NAMALWA (cell line): ENCODE measurements at regions not wholly inside any gene's neighbourhood (a gene's known extent, or its start where the extent isn't known, plus 50 kb on each side); places are given as distances from the start of the nearest gene placed in this dataset.
A peak's percentile ranks its signal among the peaks of the same experiment; 100 is the strongest.
"Not testable (repeated sequence)": the region's sequence is repeated elsewhere in the genome, so short reads cannot be mapped to it uniquely, and the experiment has no call there.

Source experiments
- DNase-seq: peaks from one replicate; pipeline ENCODE4 v3.0.0-alpha.2; 2015; ENCODE audit warnings: low spot score

DNA sequence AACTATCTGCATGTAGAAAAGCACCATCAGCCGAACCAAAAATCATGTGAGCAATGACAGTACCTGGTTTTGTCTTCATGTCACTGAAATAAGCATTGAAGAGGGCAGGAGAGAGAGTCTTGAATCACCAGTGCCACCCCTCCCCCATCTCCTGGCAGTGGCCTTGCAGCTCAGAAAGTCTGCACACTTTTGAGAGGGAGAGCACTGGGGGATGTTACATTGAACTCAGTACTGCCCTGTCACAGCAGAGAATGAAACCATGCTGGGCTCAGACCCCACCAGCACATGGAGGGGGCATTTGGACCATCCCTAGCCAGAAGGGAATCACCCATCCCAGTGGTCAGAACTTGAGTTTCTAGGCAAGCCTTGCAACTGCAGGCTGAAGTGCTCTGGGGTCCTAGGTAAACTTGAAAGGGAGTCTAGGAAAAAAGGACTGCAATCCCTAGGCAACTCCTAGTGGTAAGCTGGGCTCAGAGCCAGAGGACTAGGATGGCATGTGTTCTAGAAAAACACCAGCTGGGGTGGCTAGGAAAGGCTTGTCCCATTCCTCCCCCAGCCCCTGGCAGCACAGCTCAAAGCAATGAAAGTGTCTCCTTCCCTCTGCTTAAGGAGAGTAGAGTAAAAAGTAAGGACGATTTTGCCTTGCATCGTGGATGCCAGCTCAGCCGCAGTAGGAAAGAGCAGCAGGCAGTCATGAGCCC lies 259.9 kb upstream of the MYT1L start:
- no peak for DNase-seq

DNA sequence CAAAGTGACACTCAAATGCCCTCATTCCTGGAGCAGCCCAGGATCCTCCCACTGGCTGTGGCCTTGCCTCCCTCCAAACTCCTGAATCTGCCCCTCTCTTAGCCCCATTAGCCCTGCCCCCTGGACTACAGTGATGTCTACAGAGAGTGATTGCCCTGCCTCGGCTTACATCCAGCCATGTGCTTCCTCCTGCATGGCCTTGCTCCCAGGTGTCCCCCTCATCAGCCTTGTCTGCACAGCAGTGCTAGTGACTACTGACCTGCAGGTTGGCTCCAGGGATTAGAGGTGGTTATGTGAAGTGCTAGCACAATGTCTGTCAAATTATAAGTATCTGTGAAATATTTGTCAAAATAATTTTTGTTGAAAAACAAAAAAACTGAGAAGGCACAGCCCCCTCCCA lies 259.1 kb upstream of the MYT1L start:
- no peak for DNase-seq

DNA sequence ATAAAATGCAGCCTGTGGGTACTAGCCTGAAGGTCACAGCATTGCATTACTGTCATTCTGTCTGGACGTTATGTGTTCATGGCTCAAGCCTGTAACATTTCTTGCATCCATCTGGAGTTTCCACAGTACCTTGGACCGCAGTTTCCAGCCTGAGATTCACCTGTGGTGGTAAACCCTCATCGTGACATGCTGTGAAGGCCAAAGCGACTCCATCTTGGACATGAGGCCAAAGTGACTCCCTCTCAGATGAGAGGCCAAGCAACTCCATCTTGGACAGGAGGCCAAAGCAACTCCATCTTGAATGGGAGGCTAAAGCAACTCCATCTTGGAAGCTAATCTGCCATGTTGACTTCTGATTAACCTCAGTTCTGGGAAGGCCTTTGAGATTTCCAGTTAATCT lies 257.7 kb upstream of the MYT1L start:
- no peak for DNase-seq

DNA sequence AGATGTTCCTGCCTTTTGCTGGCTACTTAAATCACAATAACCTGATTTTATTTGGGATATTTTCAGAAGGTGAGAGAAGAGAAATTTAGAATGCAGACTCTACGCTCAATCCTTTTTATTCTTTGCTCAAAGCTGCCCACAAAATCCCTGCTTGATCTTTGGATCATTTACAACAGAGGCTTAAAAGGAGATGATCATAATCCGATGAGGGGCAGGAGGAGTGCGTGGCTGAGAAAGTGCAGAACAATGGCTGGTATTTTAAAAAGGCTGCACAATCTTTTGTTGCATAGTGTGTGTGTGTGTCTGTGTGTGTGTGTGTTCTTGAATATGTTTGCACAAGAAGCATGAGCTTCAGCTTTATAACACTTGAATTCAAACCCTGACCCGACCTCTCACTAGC lies 256.3 kb upstream of the MYT1L start:
- no peak for DNase-seq

DNA sequence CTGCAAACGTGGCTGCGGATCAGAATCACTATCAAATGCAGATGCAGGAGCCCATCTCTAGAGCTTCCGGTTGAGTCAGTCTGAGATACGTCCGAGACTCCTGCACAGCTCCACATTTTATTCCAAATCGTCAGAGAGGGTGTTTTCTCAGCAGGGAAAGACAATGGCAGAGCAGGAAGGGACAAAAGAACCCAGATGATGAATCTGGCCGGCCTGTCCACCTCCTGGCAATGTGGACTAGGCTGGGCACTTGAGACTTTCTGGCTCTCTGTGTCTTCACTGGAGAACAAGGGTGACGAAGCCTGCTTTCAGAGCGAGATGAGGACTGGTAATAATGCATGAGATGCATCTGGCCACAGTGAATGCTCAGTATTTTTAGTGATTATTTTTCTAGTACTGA lies 255.9 kb upstream of the MYT1L start:
- no peak for DNase-seq

DNA sequence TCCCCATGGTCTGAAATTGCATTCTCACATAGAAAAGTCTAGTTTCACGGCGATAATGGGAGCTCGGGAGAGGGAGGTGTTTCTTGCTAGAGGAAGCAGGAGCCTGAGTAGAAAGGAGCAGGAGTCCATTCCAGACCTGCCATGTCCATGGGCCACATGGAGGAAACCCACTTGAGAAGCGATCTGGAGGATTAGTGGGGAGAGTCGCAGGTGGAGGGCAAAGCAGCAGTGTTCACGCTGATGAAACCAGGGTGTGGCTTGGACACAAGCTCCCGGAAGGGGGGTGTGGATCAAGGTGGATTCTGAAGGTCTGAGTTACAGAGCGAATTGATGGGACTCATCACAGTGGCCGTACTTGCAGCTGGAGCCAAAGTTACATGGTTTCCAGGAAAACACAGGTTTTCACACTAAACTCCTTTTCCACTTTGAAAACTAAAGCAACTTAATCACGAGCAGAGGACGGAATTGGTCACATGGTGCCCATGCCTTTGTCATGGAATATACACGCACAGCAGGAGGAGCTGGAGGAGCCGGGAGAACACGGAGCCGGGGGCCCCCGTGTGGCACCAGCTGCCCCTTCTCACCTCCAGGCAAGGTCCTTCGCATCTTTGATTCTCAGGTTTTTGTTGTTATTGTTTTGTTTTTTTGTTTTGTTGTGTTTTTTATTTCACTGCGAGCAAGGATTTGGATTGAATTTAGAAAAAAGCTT lies 255.1 kb upstream of the MYT1L start:
- DNase-seq: no peak

DNA sequence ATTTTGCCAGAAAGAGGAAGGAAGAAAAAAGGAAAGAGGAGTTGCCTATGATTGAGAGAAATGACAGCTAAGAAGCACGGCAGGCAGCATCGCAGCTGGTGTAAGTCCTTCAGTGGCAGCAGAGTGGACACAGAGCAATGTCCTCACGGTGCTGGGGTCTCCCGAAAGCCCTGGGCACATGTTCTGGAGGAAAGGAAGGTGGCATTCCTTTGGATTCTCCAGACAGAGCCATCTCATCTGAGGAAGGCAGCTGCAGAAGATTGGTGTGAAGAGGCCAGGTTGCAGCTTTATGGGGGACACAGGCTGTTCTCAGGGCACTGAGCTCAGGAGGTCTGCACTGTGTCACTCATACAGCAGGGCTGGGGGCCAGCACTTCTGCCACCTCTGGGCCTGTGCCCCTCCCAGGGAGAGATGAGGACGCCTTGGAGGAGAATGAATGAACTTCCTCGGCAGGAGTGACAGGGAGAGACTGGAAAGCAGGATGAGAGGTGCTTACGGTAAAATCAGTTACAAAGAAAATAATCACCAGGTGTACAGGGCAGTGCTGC lies 252.0 kb upstream of the MYT1L start:
- no peak for DNase-seq

DNA sequence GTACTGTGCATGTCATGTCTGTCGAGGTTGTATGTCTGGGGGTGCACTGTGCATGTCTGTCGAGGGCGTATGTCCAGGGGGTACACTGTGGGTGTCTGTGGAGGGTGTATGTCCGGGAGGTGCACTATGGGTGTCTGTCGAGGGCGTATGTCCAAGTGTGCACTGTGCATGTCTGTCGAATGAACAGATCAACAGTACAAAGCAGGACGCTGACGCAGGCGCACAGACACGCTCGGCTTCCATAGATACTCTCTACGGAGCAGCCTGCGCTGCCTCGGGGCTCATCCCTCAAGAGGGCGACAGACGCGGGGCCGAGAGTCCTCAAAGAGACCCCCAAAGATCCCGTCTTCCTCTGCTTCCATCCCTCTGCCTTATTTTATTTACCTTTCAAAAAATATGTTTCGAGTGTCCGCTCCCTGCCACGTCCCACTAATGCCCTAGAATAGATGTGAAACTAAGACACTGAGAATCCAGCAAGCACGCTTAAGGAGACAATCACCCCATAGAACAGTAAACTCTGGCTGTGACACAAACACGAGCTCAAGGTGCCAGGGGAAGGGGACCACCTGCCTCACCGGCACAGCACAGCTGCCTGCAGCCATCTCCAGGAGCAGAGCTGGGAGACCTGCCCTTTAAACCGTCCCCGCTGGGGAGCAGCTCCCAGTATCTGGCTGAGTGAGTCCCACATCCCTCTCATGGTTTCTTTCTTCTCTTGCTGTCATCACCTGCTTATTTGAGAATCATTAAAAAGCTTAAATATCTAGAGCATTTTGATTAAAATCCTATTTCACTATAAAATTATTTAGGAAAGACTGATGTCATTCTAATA lies 250.5 kb upstream of the MYT1L start:
- DNase-seq: no peak

DNA sequence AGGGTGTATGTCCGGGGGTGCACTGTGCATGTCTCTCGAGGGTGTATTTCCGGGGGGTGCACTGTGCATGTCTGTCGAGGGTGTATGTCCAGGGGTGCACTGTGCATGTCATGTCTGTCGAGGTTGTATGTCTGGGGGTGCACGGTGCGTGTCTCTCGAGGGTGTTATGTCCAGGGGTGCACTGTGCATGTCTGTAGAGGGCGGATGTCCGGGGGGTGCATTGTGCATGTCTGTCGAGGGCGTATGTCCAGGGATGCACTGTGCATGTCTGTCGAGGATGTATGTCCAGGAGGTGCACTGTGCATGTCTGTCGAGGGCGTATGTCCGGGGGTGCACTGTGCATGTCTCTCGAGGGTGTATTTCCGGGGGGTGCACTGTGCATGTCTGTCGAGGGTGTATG lies 249.8 kb upstream of the MYT1L start:
- not testable (repeated sequence) for DNase-seq

DNA sequence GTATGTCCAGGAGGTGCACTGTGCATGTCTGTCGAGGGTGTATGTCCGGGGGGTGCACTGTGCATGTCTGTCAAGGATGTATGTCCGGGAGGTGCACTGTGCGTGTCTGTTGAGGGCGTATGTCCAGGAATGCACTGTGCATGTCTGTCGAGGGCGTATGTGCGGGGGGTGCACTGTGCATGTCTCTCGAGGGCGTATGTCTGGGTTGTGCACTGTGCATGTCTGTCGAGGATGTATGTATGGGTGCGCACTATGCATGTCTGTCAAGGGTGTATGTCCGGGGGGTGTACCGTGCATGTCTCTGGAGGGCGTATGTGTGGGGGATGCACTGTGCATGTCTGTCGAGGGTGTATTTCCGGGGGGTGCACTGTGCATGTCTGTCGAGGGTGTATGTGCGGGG lies 249.3 kb upstream of the MYT1L start:
- DNase-seq: no peak

DNA sequence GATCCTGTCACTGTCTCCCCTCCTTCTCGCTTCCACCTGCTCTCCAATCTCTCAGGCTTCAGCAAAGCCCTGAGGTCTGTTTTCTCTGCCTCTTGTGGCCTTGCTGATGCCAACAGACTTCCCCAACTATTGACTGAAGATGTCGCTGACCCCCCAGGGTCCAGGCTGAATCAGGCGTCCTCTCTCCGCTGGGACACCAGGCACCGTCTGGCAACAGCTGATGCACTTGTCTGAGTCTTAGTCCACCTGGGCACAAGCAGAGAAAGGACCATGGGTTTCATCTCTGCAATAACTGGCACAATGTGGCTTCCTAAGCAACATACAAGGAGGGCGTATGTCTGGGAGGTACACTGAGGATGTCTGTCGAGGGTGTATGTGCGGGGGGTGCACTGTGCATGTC lies 248.7 kb upstream of the MYT1L start:
- DNase-seq: no peak

DNA sequence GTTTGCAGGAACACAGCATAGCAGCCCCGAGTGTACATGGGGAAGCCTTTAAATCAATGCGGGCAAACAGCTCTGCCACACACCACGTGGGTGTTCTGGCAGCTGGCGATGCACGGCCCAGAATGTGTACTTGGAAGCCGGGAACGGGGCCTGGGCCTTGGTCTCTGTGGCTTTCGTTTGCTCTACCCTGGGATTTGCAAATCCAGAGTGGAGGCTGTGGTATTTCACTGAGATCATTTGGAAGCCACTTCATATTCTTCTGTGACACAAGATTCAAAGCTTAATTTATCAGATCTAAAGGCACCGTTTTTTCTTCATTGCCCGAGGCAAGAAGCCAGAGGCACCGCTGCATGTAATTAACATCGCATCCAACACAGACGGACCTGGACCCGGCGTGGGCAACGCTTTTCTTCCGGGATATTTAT lies 246.3 kb upstream of the MYT1L start:
- no peak for DNase-seq

DNA sequence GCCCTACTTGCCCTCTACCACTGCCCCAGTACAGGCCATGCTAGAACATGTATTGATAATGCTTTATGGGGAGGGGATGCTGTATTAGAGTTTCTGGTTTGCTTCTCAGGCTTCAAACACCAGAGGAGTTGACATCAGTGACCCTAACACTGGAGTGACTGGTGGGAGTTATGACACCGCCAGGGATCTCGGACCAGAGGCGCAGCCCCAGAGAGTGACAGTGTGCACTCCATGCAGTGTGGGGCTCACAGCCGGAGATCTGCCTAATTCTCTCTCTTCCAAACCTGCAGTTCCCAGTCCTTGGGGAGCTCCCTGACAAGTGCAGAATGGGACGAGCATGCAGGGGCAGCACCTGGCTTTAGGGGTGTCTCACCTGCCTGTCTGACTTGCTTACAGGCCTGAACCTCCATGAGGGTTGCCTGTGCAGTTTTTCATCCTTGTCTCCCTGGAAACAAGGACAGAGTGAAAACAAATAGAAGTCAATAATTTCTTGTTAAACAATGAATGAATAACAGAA lies 244.9 kb upstream of the MYT1L start:
- no peak for DNase-seq

DNA sequence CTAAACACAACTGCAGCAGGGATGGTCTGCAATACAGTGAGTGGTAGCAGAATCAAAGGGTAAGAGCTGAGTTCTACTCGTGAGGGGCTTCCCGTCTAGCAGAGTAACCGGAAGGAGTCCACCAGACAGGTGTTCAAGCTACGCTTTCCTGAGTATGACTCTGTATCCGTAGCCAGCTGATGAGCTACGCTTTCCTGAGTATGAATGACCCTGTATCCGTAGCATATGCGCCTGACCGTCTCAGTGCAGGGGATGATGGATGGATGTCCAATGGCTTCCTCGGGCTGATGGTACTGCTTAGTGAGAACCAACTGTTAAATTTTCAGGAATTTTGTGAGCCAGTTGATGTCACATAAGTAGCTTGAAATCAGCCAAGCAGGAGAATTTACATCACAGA lies 244.1 kb upstream of the MYT1L start:
- DNase-seq: no peak

DNA sequence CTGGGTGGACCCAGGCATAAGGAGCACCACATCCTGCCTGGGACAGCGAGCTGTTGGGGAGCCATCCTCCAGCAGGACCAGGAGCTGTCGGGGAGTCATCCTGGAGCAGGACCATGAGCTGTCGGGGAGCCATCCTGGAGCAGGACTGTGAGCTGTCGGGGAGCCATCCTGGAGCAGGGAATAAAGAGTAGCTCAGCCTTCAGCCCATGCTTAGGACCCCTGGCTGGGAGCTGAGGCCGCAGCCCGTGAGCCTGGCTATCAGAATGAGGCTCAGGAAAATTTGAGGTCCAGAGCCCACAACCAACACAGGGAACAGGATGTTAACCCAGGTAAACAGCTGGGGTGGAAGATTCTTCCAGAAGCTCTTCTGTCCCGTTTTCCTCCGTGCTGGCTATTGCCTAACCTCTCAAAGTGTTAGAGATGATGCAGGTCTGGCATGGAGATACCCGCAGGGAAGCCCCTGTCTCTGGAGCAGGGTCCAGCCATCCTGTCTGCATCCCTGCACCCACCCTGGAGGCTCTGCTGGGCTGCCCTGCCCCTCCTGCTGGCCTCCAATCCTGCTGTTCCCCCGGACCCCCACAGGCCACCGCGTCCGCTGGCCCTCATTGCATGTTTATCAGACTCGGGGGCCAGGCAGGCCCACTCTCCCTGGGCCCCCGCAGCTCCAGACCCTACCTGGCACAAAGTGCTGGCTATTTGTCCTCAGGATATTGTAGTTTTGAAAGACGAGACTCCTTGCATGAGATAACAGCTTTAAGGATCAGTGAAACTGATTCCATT lies 243.5 kb upstream of the MYT1L start:
- DNase-seq: no peak

DNA sequence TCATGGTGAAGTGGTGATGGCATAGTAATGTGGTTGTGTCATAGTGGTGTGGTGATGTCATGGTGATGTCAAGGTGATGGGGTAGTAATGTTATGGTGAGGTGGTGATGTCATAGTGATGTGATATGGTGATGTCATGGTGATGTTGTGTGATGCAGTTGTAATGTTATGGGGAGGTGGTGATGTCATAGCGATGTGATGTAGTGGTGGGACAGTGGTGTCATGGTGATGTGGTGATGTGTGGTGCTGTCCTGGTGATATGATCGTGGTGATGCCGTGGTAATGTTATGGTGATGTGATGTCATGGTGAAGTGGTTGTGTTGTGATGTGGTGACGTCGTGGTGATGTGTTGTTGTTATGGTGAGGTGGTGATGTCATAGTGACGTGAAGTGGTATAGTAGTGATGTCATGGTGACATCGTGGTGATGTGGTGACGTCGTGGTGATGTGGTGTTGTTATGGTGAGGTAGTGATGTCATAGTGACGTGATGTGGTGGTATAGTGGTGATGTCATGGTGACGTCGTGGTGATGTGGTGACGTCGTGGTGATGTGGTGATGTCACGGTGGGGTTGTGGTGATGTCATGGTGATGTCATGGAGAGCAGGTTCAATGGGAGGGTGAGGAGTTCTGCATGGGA lies 242.7 kb upstream of the MYT1L start:
- DNase-seq: peak; percentile 46

DNA sequence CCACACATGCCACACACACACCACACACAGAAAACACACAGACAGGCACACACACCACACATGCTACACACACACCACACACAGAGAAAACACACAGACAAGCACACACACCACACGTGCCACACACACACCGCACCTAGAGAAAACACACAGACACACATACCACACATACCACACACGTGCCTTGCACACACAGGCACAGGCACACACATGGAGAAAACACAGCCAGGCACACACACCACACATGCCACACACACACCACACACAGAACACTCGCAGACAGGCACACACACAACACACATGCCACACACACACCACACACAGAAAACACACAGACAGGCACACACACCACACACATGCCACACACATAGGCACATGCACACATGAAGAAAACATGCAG lies 242.1 kb upstream of the MYT1L start:
- no peak for DNase-seq

DNA sequence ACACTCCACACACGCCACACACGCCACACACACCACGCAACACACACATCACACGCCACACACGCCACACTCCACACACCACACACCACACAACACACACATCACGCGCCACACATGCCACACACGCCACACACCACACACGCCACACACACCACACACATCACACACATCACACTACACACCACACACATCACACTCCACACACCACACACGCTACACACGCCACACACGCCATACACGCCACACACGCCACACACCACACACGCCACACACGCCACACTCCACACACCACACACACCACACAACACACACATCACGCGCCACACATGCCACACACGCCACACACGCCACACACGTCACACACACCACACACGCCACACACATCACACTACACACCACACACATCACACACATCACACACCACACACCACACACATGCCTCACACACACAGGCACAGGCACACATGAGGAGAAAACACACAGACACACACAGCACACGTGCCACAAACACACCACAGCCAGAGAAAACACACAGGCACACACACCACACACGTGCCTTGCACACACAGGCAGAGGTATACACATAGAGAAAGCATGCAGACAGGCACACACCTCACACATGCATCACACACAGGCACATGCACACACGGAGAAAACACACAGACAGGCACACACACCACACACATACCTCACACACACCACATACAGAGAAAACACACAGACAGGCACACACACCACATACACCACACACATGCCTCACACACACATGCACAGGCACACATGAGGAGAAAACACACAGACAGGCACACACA lies 241.5 kb upstream of the MYT1L start:
- DNase-seq: no peak

DNA sequence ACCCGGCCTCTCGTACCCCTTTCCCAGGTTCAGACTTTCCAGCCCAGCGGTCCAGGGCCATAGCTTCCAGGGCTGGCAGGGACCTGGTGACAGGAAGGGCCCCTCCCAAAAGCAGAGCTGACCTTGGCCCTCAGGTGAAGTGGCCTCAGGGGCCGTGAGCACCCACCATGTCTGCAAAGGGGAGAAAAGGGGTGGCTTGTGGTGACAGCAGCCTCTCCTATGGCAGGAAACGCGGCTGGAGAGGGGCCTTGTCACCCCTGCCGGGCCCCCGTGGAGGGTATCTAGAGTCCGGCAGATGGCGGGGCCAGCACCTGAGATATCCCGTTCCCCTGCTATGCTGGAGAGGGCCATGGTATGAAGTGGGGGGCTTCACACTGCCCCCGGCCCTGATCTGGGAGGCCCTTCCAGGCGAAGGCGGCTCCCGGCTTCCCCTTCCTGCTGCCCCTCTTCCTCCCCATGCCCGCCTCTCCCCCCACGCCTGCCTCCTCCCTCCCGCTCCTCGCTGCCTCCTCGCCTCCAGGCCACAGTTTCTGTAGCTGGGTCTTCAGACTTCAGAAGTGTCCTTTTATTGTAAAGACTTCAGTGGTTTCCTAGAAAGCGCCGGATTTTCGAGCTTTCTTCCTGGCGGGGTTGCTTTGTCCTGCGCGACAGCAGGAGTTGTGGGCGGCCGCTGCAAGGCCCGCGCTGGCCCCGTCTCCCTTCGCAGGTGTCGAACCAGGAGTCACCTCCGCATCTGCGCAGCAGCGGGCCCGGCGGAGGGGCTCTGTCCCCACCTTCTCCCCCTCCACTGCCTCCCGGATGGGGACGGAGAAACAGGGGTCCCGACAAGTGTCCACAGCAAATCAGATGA lies 240.5 kb upstream of the MYT1L start:
- DNase-seq: no peak
